Esophagus mucosa (tissue), 1 donor: ENCODE measurements at regions not wholly inside any gene's neighbourhood (a gene's known extent, or its start where the extent isn't known, plus 50 kb on each side); places are given as distances from the start of the nearest gene placed in this dataset.
"Not testable (repeated sequence)": the region's sequence is repeated elsewhere in the genome, so short reads cannot be mapped to it uniquely, and the experiment has no call there.

ENCODE experiments used
- ATAC-seq: fragments of 200-7000 bp; cut with Tn5 transposase; one replicate; pipeline ENCODE4 v1.9.1; 2020
- donor health status: DM: yes; HTN: yes; CAD: no.

GRCh38 chr1:121519042-121519755 is 334.4 kb downstream of the SRGAP2C start:
- peak; percentile 72 for ATAC-seq

DNA sequence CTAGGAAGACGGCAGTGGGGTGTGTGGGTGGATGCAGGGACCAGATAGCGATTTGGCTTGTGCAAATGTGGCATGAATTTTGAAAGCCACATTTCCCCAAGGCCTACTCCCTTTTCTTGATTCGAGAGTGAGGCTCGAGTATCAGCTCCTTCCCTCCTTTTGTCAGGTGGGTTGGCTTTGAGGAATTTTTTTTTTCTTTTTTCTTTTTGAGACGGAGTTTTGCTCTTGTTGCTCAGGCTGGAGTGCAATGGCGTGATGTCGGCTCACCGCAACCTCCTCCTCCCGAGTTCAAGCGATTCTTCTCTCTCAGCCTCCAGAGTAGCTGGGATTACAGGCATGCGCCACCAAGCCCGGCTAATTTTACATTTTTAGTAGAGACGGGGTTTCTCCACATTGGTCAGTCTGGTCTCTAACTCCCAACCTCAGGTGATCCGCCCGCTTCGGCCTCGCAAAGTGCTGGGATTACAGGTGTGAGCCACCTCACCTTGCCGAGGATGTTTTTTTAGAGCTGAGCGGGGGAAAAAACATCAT is 335.0 kb downstream of the SRGAP2C start:
- ATAC-seq: not testable (repeated sequence)

DNA sequence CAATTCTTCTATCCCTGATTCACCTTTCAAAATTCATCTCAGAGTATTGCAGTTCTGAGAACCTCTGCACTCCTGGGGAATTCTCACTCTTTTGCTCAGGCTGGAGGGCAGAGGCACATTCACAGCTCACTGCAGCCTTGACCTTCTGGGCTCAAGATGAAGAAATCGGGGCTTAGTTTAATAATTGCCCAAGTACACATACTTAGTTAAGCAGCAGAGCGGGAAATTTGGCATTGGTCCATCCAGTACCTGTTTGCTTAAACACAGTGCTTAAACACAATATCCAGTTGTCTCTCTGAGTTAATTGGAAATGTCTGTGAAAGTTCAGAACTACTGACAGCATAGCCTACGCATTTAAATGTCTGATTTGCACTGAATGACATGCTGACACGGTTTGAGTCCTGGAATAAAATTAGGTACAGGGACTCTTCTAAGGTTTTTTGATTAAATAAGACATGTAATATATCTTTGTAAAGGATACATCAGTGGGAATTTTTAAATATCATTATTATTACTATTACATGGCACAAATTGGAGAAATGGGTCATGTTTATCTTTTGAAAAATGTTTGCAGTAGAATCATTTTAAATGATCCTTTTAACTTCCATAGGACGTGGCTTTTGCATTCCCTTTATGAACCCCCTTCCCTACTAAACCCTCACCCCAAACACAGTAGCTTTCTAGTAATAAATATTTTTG is 337.4 kb downstream of the SRGAP2C start:
- no peak for ATAC-seq

GRCh38 chr1:121523112-121523511 is 338.3 kb downstream of the SRGAP2C start:
- ATAC-seq: not testable (repeated sequence)

DNA sequence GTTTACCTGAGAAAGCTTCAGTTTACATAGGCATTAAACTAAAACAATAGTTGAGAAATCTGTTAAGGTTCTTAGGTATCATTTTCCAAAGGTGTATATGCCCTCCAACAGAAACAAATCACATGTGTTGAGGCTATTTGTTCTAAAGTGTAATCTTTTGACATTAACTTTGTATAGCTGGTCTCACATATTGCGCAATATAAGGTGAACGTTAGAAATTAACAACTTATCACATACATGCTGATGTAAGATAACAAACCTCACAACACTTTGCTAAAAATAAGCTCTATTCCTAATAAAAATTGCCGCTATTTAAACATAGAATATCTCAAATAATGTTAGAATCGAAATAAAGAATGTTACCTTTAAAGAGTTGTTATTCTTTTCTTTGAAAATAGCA is 340.6 kb downstream of the SRGAP2C start:
- ATAC-seq: no peak

- ATAC-seq: not testable (repeated sequence)
These were observed 344.2 kb downstream of the SRGAP2C start for GRCh38 chr1:121528958-121529357.

- ATAC-seq: not testable (repeated sequence)
These were observed 345.3 kb downstream of the SRGAP2C start for GRCh38 chr1:121530026-121530425.

DNA sequence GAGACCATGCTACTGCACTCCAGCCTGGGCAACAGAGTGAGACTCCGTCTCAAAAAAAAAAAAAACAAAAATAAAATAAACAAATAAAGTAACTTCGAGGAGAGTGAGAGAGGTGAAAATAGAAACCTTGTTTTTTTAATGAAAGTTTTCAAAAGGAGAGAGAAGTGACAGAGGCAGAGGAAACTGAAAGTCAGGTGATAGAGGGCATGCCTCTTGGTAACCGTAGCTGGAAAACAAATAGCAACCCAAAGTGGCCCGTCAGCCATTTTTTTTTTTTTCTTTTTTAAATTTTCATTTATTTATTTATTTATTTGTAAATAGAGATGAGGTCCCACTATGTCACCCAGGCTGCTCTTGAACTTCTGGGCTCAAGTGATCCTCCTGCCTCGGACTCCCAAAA is 347.0 kb downstream of the SRGAP2C start:
- ATAC-seq: not testable (repeated sequence)

DNA sequence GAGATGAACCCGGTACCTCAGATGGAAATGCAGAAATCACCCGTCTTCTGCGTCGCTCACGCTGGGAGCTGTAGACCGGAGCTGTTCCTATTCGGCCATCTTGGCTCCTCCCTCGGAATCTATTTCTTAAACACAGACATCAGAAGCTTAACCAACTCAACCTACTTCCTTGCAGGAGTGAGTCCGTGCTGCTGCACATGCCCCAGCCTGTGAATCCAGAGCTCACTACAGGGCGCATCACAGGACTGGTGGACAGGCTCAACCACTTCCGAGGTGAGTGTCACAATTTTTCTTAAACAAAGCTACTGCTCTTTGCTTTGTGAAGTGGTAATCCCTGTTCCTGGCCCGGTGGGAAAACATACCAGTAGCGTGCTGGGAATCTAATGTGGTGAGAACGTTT is 353.4 kb downstream of the SRGAP2C start:
- ATAC-seq: peak; percentile 59

DNA sequence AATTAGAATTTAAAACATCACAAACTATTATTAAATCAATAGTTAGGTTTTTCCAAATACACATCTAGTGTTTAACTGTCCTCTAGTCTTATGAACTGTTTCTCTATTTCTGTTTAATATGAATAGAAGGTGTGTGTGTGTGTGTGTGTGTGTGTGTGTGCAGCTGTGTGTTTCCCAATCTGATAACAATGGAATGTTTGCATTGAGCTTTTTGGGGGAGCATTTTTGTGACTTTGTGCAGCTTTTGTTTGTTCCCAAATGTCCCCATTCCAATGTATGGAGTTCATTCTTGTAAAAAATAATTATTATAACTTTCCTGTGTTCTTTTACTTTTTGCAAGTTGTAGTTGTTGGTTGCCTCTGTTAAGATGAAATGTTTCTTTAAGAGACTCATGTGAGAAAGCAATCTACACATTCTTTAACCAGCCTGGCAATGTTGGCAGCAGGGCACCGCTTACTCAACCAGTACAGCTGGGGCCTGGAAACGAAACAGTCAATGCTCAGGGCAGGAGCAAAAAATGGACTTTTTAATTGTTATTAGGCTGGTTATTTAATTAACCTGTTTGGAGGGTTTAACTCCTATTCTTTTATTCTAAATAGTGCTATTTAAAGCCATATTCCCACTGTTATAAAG is 354.3 kb downstream of the SRGAP2C start:
- no peak for ATAC-seq

DNA sequence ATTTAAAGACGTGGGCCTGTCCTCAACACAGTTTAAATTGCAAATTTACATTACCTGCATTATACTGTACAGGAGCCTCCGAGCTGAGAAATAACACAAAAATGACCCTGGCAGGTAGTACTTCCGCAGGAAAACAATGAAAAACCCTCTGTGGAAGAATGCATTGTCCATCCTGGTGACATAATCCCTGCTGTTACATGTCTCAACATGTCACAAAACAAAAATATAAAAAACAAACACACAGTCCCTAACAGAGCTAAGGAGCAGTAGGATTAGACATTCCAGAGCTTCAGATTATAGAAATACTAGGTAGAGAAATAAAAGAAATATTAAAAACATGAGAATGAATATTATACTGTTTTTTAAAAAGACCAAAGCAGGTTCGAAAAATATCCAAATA is 359.2 kb downstream of the SRGAP2C start:
- ATAC-seq: not testable (repeated sequence)

DNA sequence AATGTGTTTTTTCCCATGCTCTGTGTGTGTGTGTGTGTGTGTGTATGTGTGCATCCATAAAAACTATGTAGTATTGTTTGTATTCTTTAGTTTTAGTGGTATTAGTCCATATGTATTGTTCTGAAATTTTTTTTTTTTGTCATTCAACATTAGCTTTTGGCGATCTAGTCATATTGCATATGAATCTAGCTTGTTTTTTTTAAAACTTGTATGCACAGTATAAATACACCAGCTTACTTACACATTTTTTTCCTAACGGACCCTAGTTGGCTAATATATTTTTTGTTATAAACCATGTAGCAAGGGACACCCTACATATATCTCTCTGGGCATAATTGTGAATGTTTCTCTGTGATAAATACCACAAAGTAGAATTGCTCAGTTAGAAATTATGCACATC is 359.7 kb downstream of the SRGAP2C start:
- ATAC-seq: no peak

GRCh38 chr1:121545899-121546298 is 361.1 kb downstream of the SRGAP2C start:
- ATAC-seq: not testable (repeated sequence)

DNA sequence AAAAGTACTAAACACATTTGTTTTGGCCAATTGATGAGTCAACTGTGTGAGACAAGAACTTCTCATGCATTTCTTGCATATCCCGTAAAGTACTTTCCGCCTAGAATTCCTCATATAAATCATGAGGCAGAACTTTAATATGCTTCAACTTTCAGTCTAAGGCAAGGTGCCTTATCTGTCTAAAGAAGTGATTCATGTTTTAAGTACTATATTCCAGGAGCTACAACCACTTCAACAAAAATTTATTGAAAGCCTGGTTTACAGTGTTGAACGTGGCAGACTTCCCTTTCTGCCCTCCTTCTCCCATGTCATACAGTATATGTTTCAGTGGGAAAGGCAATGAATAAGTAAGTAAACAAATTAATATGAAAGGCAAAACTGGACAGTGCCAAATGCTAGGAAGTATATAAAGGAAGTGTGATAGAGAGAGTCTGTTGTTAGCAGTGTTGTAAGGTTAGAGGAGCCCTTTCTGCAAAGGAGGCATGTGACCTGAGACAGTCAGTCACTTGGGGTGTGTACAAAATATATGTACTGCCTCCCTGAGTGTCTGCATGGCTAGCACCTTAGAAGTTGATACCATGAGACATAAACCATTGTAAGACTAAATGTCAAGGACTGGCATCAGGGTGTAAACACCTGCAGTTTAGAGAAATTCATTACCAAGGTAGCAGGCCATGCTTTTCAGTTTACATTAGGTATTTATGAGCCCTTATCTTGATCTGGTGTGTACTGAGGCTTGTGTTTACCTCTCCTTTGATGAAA is 362.2 kb downstream of the SRGAP2C start:
- ATAC-seq: no peak

- not testable (repeated sequence) for ATAC-seq
These were observed 363.0 kb downstream of the SRGAP2C start for GRCh38 chr1:121547726-121548125.

DNA sequence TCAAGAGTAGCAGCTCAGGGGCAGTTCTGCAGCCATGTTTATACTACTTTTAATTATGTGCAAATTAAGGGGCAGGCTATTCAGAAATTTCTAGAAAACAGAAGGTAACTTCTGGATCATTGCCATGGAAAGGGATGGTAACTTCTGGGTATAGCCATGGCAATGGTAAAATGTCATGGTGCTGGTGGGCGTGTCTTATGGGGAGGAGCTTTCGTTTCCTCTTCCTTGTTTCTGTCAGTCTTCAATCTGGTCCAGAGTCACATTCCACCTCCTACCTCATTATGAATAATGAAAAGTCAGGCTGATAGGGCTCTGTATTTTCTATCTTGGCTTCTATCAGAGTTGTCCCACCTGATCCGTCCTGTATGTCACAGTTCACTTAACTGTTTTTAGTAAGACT is 366.0 kb downstream of the SRGAP2C start:
- ATAC-seq: not testable (repeated sequence)

- peak; percentile 20 for ATAC-seq
These were observed 366.7 kb downstream of the SRGAP2C start for GRCh38 chr1:121551491-121551890.

DNA sequence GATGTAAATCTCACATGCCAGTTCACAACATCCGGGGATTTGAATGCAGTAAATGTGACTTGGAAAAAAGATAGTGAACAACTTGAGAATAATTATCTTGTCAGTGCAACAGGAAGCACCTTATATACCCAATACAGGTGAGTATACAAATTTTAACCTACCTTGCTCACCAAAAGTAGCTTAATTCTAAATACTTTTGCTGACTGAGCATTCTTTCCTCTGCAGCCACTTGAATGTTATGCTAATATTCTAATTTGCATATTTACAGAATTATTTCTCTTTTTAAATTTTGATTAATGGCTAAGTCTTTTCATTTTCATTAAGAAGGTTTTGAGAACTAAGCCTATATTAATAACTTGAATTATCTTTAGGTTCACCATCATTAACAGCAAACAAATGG is 371.8 kb downstream of the SRGAP2C start:
- not testable (repeated sequence) for ATAC-seq

GRCh38 chr1:121558034-121558433 is 373.3 kb downstream of the SRGAP2C start:
- ATAC-seq: not testable (repeated sequence)

DNA sequence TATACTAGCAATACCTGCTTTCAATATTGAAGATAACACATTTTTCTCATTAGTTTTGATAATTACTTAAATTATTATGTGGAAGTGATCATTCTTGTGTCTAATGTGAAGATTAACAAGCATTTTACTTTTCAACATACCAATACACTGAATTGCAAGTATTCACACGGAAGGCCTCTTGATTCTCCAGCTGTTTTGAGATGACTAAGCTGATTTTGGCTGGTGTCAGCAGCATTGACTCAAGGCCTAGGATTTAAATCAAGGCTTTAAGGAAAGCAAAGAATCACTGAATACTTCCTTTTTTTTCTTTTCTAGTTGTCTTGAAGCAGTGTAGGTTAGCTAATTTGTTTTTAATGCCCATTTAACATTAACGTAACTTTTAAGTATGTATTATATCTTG is 373.7 kb downstream of the SRGAP2C start:
- peak; percentile 63 for ATAC-seq

DNA sequence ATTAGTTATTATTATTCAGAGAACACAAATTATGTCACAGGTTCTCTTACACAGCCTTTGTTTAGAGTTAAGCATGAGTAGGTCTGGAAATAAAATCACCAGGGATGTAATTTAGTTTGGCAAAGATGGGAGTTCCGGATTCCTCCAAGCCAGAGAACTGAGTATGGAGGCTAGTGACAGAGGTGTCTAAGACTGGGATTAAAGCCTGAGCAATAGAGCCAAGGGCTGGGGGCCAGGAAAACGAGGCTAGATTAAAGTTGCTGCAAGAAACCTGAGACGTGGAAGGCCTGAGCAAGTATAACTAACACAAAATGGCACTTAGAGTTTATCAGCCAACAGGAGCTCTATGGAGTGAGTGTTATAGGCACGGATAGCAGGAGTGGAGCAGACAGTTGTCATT is 381.6 kb downstream of the SRGAP2C start:
- ATAC-seq: no peak

DNA sequence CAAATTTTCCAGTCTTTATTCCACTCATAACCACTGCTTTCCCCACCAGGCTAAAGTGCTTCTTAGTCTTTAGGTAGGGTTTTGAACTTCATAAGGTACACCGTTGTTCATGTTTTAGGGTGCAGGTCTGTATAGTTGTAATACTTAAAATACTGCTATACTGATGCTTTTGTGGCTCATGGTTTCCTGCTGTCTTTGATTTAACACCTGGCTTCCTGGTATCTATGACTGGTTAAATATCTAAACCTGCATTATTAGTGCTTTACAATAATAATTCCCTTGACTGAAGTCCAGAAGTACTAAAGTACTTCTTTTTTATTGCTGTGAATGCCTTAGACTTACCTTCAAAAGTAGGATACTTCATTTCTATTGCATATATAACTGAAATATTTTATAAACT is 384.7 kb downstream of the SRGAP2C start:
- no peak for ATAC-seq
